ENCODE measurements at regions not wholly inside any gene's neighbourhood (a gene's known extent, or its start where the extent isn't known, plus 50 kb on each side); places are given as distances from the start of the nearest gene placed in this dataset.

DNA sequence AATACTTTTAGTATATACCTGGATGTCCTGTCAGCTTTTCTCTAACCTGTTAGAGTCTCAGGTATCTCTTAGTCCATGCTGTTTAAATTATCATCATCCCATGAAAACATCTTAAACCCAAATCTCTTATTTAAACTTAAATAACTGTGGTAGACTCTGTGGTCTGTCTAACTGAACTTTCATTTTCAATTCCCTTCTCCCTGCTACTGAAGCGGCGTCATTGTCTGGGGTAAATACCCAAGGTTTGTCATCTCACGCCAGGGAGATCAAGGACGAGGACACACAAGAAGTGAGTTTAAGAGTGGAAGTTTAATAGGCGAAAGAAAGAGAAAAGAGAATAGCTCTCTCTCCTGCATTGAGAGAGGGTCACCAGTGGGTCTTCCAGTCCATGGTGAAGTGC, 804.4 kb upstream of the CELF2 start:
- TF ChIP-seq POLR2A (IDR thresholded peaks at IDR 0.05) (no peak), POLR2AphosphoS5 (IDR thresholded peaks at IDR 0.05) (no peak)
- TF ChIP-seq, protein P1, sequence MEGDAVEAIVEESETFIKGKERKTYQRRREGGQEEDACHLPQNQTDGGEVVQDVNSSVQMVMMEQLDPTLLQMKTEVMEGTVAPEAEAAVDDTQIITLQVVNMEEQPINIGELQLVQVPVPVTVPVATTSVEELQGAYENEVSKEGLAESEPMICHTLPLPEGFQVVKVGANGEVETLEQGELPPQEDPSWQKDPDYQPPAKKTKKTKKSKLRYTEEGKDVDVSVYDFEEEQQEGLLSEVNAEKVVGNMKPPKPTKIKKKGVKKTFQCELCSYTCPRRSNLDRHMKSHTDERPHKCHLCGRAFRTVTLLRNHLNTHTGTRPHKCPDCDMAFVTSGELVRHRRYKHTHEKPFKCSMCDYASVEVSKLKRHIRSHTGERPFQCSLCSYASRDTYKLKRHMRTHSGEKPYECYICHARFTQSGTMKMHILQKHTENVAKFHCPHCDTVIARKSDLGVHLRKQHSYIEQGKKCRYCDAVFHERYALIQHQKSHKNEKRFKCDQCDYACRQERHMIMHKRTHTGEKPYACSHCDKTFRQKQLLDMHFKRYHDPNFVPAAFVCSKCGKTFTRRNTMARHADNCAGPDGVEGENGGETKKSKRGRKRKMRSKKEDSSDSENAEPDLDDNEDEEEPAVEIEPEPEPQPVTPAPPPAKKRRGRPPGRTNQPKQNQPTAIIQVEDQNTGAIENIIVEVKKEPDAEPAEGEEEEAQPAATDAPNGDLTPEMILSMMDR (IDR thresholded peaks at IDR 0.05) = no peak
- no peaks in the 10 kb centered on the region for H3K36me3 ChIP-seq
- WGBS = 71% methylated on average over 5 of the region's 5 CpGs
- no peaks in the 10 kb centered on the region for H3K27me3 ChIP-seq (replicated peaks; ENCODE audit: insufficient read depth)
- no peak overlapping the region for H3K4me3 ChIP-seq
- no peaks in the 10 kb centered on the region for H3K4me1 ChIP-seq (replicated peaks)
- intact Hi-C loops (cut with DNase I) = no loop called here
- no peak for DNase-seq (ENCODE audit: low spot score)
- no peaks in the 10 kb centered on the region for H3K9me3 ChIP-seq
- H3K27ac ChIP-seq = no peak overlapping the region

DNA sequence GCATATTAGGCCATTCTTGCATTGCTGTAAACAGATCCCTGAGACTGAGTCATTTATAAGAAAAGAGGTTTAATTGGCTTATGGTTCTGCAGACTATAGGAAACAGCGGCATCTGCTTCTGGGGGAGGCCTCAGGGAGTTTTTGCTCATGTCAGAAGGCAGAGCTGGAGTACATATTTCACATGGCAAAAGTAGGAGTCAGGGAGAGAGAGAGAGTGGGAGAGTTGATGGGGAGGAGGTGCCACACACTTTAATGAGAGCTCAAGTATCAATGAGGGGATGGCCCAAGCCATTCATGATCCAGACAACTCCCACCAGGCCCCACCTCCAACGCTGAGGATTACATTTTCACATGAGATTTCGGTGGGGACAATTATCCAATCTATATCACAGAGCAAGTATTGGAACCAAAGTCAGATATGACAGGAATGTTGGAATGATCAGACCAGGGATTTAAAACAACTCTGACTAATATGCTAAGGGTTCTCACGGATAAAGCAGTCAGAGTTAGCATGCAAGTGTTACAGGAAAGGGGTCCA, 795.3 kb upstream of the CELF2 start:
- Histone ChIP-seq H3K36me3 (no peaks in the 10 kb centered on the region), H3K27ac (no peak overlapping the region), H3K4me3 (no peak overlapping the region), H3K9me3 (no peaks in the 10 kb centered on the region), H3K4me1 (replicated peaks) (no peaks in the 10 kb centered on the region), H3K27me3 (replicated peaks; ENCODE audit: insufficient read depth) (no peaks in the 10 kb centered on the region)
- DNase-seq (ENCODE audit: low spot score) = no peak
- intact Hi-C loops (cut with DNase I) = no loop called here
- TF ChIP-seq POLR2AphosphoS5 (IDR thresholded peaks at IDR 0.05) (no peak), POLR2A (IDR thresholded peaks at IDR 0.05) (no peak)
- TF ChIP-seq, protein P1 (IDR thresholded peaks at IDR 0.05) = no peak
- WGBS = 91% methylated on average over 4 of the region's 4 CpGs

DNA sequence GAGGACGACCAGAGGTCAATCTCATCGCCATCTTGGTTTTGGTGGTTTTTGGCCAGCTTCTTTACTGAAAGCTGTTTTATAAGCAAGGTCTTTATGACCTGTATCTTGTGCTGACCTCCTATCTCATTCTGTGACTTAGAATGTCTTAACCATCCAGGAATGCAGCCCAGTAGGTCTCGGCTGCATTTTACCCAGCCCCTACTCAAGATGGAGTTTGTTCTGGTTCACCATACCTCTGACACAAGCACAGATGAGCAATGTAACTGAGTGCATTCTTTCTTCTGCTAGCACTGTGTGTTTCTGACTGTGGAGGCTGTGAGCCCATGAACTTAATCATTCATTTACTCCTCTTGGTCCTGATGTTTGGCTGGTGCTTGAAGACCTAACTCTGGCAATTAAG, 794.5 kb upstream of the CELF2 start:
- no peaks in the 10 kb centered on the region for H3K9me3 ChIP-seq
- H3K4me3 ChIP-seq = no peak overlapping the region
- H3K4me1 ChIP-seq (replicated peaks) = no peaks in the 10 kb centered on the region
- H3K36me3 ChIP-seq = no peaks in the 10 kb centered on the region
- TF ChIP-seq POLR2A (IDR thresholded peaks at IDR 0.05) (no peak), POLR2AphosphoS5 (IDR thresholded peaks at IDR 0.05) (no peak)
- TF ChIP-seq, protein P1 (IDR thresholded peaks at IDR 0.05) = no peak
- H3K27ac ChIP-seq = no peak overlapping the region
- 95% methylated on average over 3 of the region's 3 CpGs for WGBS
- DNase-seq (ENCODE audit: low spot score) = no peak
- intact Hi-C loops (cut with DNase I) = no loop called here
- no peaks in the 10 kb centered on the region for H3K27me3 ChIP-seq (replicated peaks; ENCODE audit: insufficient read depth)

DNA sequence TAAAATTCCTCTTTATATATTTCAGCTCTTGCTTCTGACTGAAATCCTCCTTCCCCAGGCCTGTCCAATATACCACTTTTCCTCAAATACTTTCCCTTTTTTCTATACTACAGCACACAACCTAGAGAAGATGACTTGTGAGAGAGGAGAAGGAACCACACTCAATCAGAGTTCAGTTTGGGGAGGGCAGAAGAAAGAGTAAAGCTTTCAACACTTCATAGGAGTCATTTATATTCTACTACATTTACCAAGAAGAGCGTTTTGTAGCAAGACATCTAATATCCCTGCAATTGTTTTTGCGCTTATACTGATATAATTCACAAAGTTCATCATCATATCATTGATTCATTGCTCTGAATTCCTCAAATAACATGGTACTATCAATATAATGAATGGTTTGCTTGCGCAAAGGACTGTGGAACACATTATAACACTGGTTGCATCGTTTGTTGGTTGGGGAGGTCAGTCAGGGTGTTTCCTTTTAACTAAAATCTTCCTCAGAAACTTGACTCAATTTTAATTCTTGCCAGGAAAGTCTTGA, 792.5 kb upstream of the CELF2 start:
- TF ChIP-seq POLR2AphosphoS5 (IDR thresholded peaks at IDR 0.05) (no peak), POLR2A (IDR thresholded peaks at IDR 0.05) (no peak)
- TF ChIP-seq, protein P1 (IDR thresholded peaks at IDR 0.05) = no peak
- H3K4me3 ChIP-seq = no peak overlapping the region
- DNase-seq (ENCODE audit: low spot score) = no peak
- no peak overlapping the region for H3K27ac ChIP-seq
- intact Hi-C loops (cut with DNase I) = no loop called here
- H3K9me3 ChIP-seq = no peaks in the 10 kb centered on the region
- no peaks in the 10 kb centered on the region for H3K4me1 ChIP-seq (replicated peaks)
- WGBS = 76% methylated on average over 4 of the region's 4 CpGs
- no peaks in the 10 kb centered on the region for H3K27me3 ChIP-seq (replicated peaks; ENCODE audit: insufficient read depth)
- H3K36me3 ChIP-seq = no peaks in the 10 kb centered on the region

DNA sequence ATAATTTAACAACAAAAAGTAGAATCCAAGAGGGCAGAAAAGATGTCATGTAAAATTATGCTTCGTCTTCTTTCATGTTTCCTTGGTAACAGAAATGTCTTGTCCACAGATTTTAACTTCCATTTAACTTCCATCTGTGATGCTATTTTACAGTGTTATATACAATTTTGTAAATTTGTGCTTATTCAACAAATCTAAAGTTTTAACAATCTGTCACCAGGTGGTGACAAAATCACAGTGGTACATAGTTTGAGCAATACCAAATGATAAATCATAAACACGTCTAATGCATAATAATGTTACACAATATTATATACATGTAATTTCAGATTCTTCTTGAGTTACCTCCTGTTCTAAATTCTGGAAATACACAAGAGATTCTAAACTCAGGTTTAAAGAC, 784.4 kb upstream of the CELF2 start:
- DNase-seq (ENCODE audit: low spot score) = no peak
- TF ChIP-seq POLR2AphosphoS5 (IDR thresholded peaks at IDR 0.05) = no peak
- TF ChIP-seq, protein P1 (IDR thresholded peaks at IDR 0.05) = no peak
- WGBS = 59% methylated on average over 2 of the region's 2 CpGs
- Histone ChIP-seq H3K4me1 (replicated peaks) (no peaks in the 10 kb centered on the region), H3K27ac (no peak overlapping the region), H3K4me3 (no peak overlapping the region), H3K9me3 (no peaks in the 10 kb centered on the region), H3K36me3 (no peaks in the 10 kb centered on the region), H3K27me3 (replicated peaks; ENCODE audit: insufficient read depth) (no peaks in the 10 kb centered on the region)
- intact Hi-C loops (cut with DNase I) = no loop called here
